22Rv1 (cell line): ENCODE measurements at regions not wholly inside any gene's neighbourhood (a gene's known extent, or its start where the extent isn't known, plus 50 kb on each side); places are given as distances from the start of the nearest gene placed in this dataset.
"Not testable (repeated sequence)": the region's sequence is repeated elsewhere in the genome, so short reads cannot be mapped to it uniquely, and the experiment has no call there.

Source experiments
- H3K27ac ChIP-seq: fragments of 450-650 bp; 2 replicates; pipeline ENCODE4 v1.5.1; 2017
- ZFX ChIP-seq: fragments of 450-650 bp; IDR thresholded peaks from 2 replicates; pipeline ENCODE4 v1.6.1; 2017; ENCODE audit warnings: antibody characterized with exemption, borderline replicate concordance
- TF ChIP-seq, protein P1 (sequence below): fragments of 450-650 bp; IDR thresholded peaks from 2 replicates; pipeline ENCODE4 v1.5.1; 2017; ENCODE audit warnings: mild to moderate bottlenecking

DNA sequence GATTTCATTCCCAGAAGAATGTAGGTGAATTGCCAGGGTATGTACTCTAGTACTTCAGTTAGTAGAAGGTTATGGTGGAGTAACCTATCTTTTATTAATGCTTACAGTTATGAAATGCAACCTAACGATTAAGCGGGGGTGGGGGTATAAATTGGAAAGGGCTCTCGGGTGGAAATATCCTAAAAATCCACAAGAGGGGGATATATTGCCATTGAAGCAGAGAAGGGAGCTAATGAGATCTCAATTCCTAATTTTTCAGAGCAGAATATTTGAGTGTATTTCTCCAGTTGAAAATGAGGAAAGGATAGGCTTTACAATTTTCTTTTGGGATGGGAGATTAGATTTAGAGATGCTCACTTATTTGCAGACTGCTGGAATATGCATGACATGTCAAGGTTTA is 90.8 kb downstream of the DNAJB9 start:
- H3K27ac ChIP-seq, result no peak overlapping the region
- no peak for TF ChIP-seq ZFX
- TF ChIP-seq, protein P1, sequence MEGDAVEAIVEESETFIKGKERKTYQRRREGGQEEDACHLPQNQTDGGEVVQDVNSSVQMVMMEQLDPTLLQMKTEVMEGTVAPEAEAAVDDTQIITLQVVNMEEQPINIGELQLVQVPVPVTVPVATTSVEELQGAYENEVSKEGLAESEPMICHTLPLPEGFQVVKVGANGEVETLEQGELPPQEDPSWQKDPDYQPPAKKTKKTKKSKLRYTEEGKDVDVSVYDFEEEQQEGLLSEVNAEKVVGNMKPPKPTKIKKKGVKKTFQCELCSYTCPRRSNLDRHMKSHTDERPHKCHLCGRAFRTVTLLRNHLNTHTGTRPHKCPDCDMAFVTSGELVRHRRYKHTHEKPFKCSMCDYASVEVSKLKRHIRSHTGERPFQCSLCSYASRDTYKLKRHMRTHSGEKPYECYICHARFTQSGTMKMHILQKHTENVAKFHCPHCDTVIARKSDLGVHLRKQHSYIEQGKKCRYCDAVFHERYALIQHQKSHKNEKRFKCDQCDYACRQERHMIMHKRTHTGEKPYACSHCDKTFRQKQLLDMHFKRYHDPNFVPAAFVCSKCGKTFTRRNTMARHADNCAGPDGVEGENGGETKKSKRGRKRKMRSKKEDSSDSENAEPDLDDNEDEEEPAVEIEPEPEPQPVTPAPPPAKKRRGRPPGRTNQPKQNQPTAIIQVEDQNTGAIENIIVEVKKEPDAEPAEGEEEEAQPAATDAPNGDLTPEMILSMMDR, result peak; percentile 72

DNA sequence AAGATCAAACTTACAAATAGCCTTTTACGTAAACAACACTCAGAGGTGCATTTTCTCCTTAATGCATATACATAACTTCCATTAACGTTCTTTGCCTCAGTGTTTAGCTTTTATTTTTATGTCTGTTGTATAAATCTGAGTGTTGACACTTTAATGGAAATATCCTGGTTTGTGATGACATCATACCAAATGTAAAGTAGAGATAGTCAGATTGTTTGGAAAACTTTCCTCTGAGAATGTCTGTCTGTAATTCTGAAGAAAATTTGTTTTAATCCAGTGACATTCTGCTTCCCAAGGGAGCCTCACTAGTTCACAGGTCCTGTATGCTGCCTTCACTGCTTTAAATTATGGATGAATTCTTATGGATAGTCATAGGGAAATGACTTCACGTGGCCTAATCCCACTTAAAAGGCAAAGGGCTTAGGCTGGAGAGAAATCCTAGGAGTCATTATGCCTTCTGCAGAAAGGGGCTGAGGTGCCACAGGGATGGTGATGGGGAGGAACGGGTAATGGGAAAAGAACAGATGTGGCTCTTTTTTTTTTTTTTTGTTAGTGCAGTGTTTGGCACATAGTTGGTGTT is 93.2 kb downstream of the DNAJB9 start:
- no peak for TF ChIP-seq ZFX
- TF ChIP-seq, protein P1, result no peak
- no peak overlapping the region for H3K27ac ChIP-seq

DNA sequence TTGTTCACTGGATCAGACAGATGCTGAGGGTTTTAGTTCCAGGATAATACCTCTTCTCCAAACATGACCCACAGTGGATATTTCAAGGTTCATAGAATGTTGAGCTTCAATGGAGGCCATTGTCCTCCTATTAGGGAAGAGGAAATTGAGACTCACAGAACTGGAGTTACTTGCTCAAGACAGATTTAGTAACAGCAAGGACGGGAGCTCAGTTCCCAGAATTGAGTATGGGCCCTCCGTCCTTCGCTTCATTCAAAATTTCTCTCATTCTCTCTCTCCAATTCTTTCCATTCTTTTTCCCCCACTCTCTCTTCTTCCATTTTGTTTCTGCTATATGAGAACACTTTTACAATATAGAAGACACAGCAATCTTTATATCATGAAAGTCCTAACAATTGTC is 94.0 kb downstream of the DNAJB9 start:
- H3K27ac ChIP-seq, result no peak overlapping the region
- no peak for TF ChIP-seq ZFX
- TF ChIP-seq, protein P1, result no peak

DNA sequence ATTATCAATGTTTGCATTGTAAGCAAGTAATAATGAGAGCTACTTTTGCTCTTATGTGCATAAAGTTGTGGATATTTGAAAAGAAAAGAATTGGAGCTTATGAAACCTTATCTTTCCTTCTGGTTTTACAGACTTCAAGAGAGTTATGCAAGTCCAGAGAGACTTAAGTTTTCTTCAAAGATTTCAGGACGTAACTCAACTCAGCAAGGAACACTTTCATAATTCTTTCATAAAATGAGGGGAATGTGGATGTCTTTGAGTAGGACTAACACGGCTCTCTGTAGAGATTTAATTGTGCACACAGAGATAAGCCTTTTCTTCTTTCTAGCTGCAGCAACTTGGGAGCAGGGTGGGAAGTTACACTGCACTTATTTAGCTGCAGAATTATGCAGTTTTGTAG is 97.5 kb downstream of the DNAJB9 start:
- no peak overlapping the region for H3K27ac ChIP-seq
- no peak for TF ChIP-seq ZFX
- TF ChIP-seq, protein P1, result no peak

DNA sequence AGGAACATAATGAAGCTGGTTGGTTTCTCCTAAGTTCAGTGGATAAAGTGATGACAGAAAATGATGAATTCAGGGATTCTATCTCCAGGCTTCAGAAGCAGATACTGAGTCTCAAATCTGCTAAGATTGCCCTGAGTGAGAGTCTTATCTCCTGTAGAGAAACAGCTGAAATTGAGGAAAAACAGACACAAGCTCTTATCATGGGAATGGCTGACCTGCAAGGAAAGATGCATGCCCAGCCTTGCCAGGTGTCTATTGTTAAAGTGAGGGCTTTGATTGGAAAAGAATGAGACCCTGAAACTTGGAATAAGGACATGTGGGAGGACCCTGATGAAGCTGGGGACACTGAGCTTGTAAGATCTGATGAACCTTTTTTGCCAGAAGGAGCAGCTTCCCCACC is 100.3 kb downstream of the DNAJB9 start:
- TF ChIP-seq, protein P1, result no peak
- no peak for TF ChIP-seq ZFX
- no peak overlapping the region for H3K27ac ChIP-seq

DNA sequence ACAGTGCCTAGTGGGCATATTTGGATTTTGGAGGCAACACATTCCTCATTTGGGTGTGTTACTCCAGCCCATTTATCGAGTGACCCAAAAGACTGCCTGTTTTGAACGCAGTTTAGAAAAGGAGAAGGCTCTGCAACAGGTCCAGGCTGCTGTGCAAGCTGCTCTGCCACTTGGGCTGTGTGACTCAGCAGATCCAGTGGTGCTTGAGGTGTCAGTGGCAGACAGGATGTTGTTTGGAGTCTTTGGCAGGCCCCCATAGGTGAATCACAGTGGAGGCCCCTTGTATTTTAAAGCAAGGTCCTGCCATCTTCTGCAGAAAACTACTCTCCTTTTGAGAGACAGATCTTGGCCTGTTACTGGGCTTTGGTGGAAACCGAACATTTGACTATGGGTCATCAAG is 104.0 kb downstream of the DNAJB9 start:
- not testable (repeated sequence) for H3K27ac ChIP-seq

DNA sequence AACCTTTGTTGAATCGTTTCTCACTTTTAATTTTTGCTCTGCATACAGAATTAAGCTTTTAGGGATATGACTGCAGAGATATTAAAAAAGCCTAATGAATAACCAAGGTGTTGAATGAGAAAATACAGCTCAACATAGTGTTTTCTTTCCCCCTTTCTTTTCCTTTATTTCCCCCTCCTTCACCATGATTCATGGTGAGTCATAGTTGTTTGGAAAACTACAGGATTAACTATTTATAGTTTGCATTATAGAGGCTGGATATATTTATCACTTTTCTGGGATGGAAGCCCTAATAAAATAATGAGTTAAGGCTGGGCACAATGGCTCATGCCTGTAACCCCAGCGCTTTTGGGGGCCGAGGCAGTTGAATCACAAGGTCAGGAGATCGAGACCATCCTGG is 115.0 kb downstream of the DNAJB9 start:
- TF ChIP-seq, protein P1, result no peak
- TF ChIP-seq ZFX, result no peak
- H3K27ac ChIP-seq, result no peak overlapping the region

DNA sequence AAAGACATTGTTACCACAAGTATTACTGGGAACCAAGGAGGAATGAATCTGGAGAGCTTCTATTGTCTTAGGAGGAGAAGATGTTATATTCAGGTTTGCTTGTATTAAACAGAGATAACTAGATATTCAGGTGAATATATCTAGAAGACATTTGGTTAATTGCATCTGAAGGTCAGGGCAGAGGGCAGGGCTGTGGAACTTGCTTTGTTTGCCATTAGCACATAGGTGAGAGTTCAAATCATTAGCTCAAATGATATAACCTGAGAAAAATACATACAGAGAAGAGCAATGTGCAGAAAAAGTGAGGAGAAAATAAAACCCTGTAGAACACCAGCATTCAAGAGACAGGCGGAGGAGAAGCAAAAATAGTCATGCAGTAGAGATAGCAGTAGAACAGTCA is 116.8 kb downstream of the DNAJB9 start:
- H3K27ac ChIP-seq, result no peak overlapping the region
- TF ChIP-seq ZFX, result no peak
- TF ChIP-seq, protein P1, result no peak
